ENCODE measurements at regions not wholly inside any gene's neighbourhood (a gene's known extent, or its start where the extent isn't known, plus 50 kb on each side); places are given as distances from the start of the nearest gene placed in this dataset.

DNA sequence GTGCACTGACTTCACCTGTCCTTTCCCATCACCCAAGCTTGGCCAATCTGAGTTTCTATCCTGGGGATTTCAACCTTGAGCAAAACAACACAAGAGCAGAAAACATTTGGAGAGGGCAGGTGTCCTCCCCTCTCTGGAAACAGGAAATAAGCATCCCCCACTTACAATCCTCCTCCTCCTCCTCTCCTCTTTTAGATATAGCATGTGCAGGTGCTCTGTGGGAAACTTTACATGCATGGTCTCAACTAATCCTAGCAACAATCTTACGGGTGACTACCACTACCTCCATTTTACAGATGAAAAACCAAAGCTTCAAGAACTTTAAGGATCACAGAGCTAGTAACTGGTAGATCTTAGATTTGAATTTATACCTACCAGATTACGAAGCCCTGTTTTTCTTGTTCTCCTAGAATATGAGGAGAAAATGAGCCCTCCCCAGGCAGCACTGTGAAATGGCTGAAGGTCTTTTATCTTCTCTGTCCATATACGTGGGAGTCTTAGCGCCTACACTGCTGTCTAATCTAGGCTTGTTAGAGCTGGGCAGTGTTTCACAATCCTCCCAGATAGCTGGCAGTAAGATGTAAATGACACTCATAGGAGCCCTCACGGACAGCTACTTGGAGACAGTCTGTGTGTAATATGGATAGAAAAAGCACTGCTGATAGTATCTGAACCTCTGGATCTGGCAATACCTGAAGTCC lies 301.2 kb upstream of the PROK2 start:
- H3K9me3 ChIP-seq (ENCODE audit: control insufficient read depth in 4 of 4, insufficient read depth in 3 of 4, low read length in 3 of 4) = peaks cover 0 to 4% (median 0%) of the 10 kb centered on the region in 4 donors
- H3K4me1 ChIP-seq (ENCODE audit: control insufficient read depth in 5 of 5, insufficient read depth in 5 of 5, low read length in 5 of 5) = peaks cover 0 to 1% (median 0%) of the 10 kb centered on the region in 5 donors
- H3K4me3 ChIP-seq = no peak overlapping the region
- H3K9ac ChIP-seq (ENCODE audit: insufficient read depth in 1 of 2, low read length in 2 of 2) = no peak overlapping the region
- 58 to 65% methylated on average over 5 of the region's 5 CpGs for WGBS, 2 donors
- no peak overlapping the region for H3K27ac ChIP-seq (ENCODE audit: low read depth in 1 of 2, low read length in 1 of 2)
- peak in 2 of 3 donors; percentile 44 to 74 for DNase-seq
- TF ChIP-seq, protein P1, sequence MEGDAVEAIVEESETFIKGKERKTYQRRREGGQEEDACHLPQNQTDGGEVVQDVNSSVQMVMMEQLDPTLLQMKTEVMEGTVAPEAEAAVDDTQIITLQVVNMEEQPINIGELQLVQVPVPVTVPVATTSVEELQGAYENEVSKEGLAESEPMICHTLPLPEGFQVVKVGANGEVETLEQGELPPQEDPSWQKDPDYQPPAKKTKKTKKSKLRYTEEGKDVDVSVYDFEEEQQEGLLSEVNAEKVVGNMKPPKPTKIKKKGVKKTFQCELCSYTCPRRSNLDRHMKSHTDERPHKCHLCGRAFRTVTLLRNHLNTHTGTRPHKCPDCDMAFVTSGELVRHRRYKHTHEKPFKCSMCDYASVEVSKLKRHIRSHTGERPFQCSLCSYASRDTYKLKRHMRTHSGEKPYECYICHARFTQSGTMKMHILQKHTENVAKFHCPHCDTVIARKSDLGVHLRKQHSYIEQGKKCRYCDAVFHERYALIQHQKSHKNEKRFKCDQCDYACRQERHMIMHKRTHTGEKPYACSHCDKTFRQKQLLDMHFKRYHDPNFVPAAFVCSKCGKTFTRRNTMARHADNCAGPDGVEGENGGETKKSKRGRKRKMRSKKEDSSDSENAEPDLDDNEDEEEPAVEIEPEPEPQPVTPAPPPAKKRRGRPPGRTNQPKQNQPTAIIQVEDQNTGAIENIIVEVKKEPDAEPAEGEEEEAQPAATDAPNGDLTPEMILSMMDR (IDR thresholded peaks at IDR 0.05; ENCODE audit: control extremely low read depth, extremely low read depth) = no peak
- peak; percentile 46 for ATAC-seq (ENCODE audit: insufficient read depth, low FRiP score)
- no peaks in the 10 kb centered on the region for H3K27me3 ChIP-seq (ENCODE audit: control insufficient read depth in 3 of 3, insufficient read depth in 3 of 3, low read length in 2 of 3)
- no peaks in the 10 kb centered on the region for H3K36me3 ChIP-seq (ENCODE audit: control insufficient read depth in 4 of 4, insufficient read depth in 4 of 4, low read length in 4 of 4)

DNA sequence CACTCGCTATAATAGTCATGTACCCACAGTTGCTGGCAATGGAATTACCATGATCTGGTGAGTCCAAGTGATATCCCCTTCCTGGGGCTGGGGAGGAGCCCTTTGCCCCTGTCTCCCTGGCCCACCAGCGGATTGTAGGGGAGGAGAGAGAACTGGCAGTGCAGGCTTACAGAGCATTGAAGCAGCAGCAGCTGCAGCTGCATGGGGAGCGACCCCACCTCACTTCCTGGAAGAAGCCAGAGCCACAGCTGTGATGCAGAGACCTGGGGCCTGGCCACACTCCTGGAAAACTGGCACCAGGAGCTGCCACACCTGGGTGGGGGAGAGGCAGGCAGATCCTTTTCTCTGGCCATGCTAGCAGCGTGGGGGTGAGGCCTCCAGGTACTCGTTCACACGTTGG lies 300.1 kb upstream of the PROK2 start:
- DNase-seq (no peak), ATAC-seq (ENCODE audit: insufficient read depth, low FRiP score) (no peak)
- TF ChIP-seq, protein P1 (IDR thresholded peaks at IDR 0.05; ENCODE audit: control extremely low read depth, extremely low read depth) = no peak
- H3K27ac ChIP-seq (ENCODE audit: low read depth in 1 of 2, low read length in 1 of 2) = no peak overlapping the region
- 95 to 97% methylated on average over 6 of the region's 6 CpGs for WGBS, 2 donors
- H3K27me3 ChIP-seq (ENCODE audit: control insufficient read depth in 3 of 3, insufficient read depth in 3 of 3, low read length in 2 of 3) = peaks cover 0 to 3% (median 0%) of the 10 kb centered on the region in 3 donors
- peaks cover 0 to 4% (median 0%) of the 10 kb centered on the region in 4 donors for H3K9me3 ChIP-seq (ENCODE audit: control insufficient read depth in 4 of 4, insufficient read depth in 3 of 4, low read length in 3 of 4)
- no peaks in the 10 kb centered on the region for H3K36me3 ChIP-seq (ENCODE audit: control insufficient read depth in 4 of 4, insufficient read depth in 4 of 4, low read length in 4 of 4)
- H3K4me3 ChIP-seq = no peak overlapping the region
- peaks cover 0 to 1% (median 0%) of the 10 kb centered on the region in 5 donors for H3K4me1 ChIP-seq (ENCODE audit: control insufficient read depth in 5 of 5, insufficient read depth in 5 of 5, low read length in 5 of 5)
- H3K9ac ChIP-seq (ENCODE audit: insufficient read depth in 1 of 2, low read length in 2 of 2) = no peak overlapping the region

DNA sequence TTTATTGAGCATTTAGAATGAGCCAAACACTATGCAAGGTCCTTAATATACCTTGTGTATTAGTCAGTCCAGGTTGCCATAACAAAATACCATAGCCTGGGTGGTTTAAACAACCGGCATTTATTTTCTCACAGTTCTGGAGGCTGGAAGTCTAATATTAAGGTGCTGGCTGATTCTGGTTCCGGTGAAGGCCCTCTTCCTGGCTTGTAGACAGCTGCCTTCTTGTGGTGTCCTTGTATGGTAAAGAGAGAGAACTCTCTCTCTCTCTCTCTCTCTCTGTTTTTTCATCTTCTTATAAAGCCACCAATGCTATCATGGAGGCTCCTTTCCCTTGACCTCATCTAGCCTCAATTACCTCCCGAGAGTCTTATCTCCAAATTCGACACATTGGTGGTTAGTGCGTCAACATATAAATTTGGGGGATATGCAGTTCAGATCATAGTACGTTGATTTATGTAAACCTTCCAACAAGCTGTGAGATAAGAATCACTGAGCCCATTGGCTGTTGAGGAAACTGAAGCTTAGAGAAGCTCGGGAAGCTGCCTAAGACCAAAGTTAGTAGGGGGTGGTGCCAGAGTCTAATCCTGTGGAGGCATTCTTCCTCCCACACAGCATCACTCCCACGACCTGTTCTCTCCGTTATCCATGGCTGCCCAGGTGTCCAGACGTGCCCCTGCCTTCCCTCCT lies 298.0 kb upstream of the PROK2 start:
- ATAC-seq (ENCODE audit: insufficient read depth, low FRiP score) (no peak), DNase-seq (no peak)
- no peak overlapping the region for H3K4me3 ChIP-seq
- H3K9me3 ChIP-seq (ENCODE audit: control insufficient read depth in 4 of 4, insufficient read depth in 3 of 4, low read length in 3 of 4) = peaks cover 0 to 2% (median 0%) of the 10 kb centered on the region in 4 donors
- no peaks in the 10 kb centered on the region for H3K36me3 ChIP-seq (ENCODE audit: control insufficient read depth in 4 of 4, insufficient read depth in 4 of 4, low read length in 4 of 4)
- H3K9ac ChIP-seq (ENCODE audit: insufficient read depth in 1 of 2, low read length in 2 of 2) = no peak overlapping the region
- peaks cover 0 to 1% (median 0%) of the 10 kb centered on the region in 5 donors for H3K4me1 ChIP-seq (ENCODE audit: control insufficient read depth in 5 of 5, insufficient read depth in 5 of 5, low read length in 5 of 5)
- peaks cover 0 to 3% (median 0%) of the 10 kb centered on the region in 3 donors for H3K27me3 ChIP-seq (ENCODE audit: control insufficient read depth in 3 of 3, insufficient read depth in 3 of 3, low read length in 2 of 3)
- TF ChIP-seq, protein P1 (IDR thresholded peaks at IDR 0.05; ENCODE audit: control extremely low read depth, extremely low read depth) = no peak
- H3K27ac ChIP-seq (ENCODE audit: low read depth in 1 of 2, low read length in 1 of 2) = no peak overlapping the region
- 26 to 45% methylated on average over 10 of the region's 10 CpGs for WGBS, 2 donors
